ENCODE measurements at regions not wholly inside any gene's neighbourhood (a gene's known extent, or its start where the extent isn't known, plus 50 kb on each side); places are given as distances from the start of the nearest gene placed in this dataset.

DNA sequence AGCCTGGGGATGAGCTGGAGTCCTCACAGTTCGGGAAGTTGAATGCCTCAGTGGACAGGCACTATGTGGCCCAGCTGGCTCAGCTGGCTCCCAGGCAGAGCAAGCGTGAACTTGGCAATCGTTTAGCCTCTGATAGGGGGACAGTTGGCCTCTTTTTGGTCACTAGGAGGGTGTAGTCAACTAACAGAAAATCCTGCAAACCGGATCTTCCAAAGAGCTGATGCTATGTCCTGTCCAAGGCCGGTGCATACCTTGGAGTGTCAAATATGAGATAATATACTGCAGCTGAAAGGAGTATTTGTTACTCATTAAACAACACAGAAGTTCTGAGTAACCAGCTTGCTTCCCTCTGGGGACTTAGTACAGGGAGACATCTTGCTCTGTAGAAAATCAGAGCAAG lies 126.2 kb upstream of the EXOC2 start:
- no peak for ATAC-seq
- ChIA-PET SMC1A (ENCODE audit: uncharacterized antibody, unreplicated experiment) (interaction anchor here (1.2 kb wide), 1 partner anchor 577 kb away, joined by 3 read pairs; no protein-coding TSS in a partner anchor), POLR2A (no interaction called here), RAD21 (ENCODE audit: unreplicated experiment) (no interaction called here), CTCF (no interaction called here)
- Histone ChIP-seq H3K27me3 (replicated peaks in 1 of 2; ENCODE audit: control insufficient read depth in 2 of 2, insufficient read depth in 2 of 2, low read length in 1 of 2) (no peaks in the 10 kb centered on the region), H3K36me3 (ENCODE audit: control insufficient read depth in 2 of 2, insufficient read depth in 2 of 2, low read length in 1 of 2) (no peaks in the 10 kb centered on the region), H3K9me3 (replicated peaks; ENCODE audit: control insufficient read depth, insufficient read depth, low read length) (no peaks in the 10 kb centered on the region), H3K27ac (ENCODE audit: control insufficient read depth, insufficient read depth) (no peak overlapping the region), H3K4me1 (ENCODE audit: control insufficient read depth, insufficient read depth, low read length) (no peaks in the 10 kb centered on the region), H4K20me1 (ENCODE audit: control insufficient read depth, insufficient read depth) (no peaks in the 10 kb centered on the region), H3K4me2 (ENCODE audit: control insufficient read depth, insufficient read depth) (no peak overlapping the region), H3K9ac (ENCODE audit: control insufficient read depth, insufficient read depth, low read length) (no peak overlapping the region), H2AFZ (ENCODE audit: control insufficient read depth, low read depth, low read length) (no peak overlapping the region), H3K4me3 (no peak overlapping the region), H3K79me2 (ENCODE audit: control insufficient read depth, insufficient read depth, low read length) (no peaks in the 10 kb centered on the region)
- no peak for DNase-seq (ENCODE audit: low read depth, low spot score)
- intact Hi-C loops (cut with micrococcal nuclease; ENCODE audit: unreplicated experiment) (no loop called here), in situ Hi-C loops (cut with MboI) (no loop called here)
- 0% methylated on average over 5 of the region's 5 CpGs for WGBS (ENCODE audit: insufficient coverage, insufficient replicate concordance, low lambda C conversion rate, missing lambda C conversion rate)
- FAIRE-seq: no peak
- TF ChIP-seq NR2C2 (IDR thresholded peaks at IDR 0.05; ENCODE audit: borderline replicate concordance, control insufficient read depth, insufficient read length, low read depth) (no peak), ETV6 (conservative IDR thresholded peaks at IDR 0.05 in 1 of 2, IDR thresholded peaks at IDR 0.05 in 1 of 2; ENCODE audit: borderline replicate concordance in 1 of 2, low read depth in 1 of 2) (no peak), ZNF274 (IDR thresholded peaks at IDR 0.05; ENCODE audit: insufficient read depth, insufficient read length) (no peak), ZNF217 (IDR thresholded peaks at IDR 0.05) (no peak), ZSCAN29 (IDR thresholded peaks at IDR 0.05) (no peak), TCF7 (IDR thresholded peaks at IDR 0.05; ENCODE audit: borderline replicate concordance) (no peak), NFYA (IDR thresholded peaks at IDR 0.05; ENCODE audit: borderline replicate concordance, low read depth, low read length) (no peak), SMC3 (IDR thresholded peaks at IDR 0.05; ENCODE audit: borderline replicate concordance, low read length) (no peak), MYB (IDR thresholded peaks at IDR 0.05; ENCODE audit: borderline replicate concordance, low read depth, low read length) (no peak), NBN (IDR thresholded peaks at IDR 0.05) (no peak), HDAC2 (IDR thresholded peaks at IDR 0.05) (no peak), KLF5 (IDR thresholded peaks at IDR 0.05; ENCODE audit: partially characterized antibody) (no peak), IRF4 (IDR thresholded peaks at IDR 0.05; ENCODE audit: low read depth, low read length) (no peak), TAF1 (IDR thresholded peaks at IDR 0.05; ENCODE audit: borderline replicate concordance, low read depth, low read length) (no peak), JUND (IDR thresholded peaks at IDR 0.05; ENCODE audit: low read depth, low read length) (no peak), MLLT1 (IDR thresholded peaks at IDR 0.05) (no peak)
- TF ChIP-seq, protein P1, sequence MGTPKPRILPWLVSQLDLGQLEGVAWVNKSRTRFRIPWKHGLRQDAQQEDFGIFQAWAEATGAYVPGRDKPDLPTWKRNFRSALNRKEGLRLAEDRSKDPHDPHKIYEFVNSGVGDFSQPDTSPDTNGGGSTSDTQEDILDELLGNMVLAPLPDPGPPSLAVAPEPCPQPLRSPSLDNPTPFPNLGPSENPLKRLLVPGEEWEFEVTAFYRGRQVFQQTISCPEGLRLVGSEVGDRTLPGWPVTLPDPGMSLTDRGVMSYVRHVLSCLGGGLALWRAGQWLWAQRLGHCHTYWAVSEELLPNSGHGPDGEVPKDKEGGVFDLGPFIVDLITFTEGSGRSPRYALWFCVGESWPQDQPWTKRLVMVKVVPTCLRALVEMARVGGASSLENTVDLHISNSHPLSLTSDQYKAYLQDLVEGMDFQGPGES (IDR thresholded peaks at IDR 0.05): no peak
- no TSS peak for BruUV-seq (replicated peaks)

Measured in GM12878 (cell line).